HEK293 (cell line): ENCODE measurements at regions not wholly inside any gene's neighbourhood (a gene's known extent, or its start where the extent isn't known, plus 50 kb on each side); places are given as distances from the start of the nearest gene placed in this dataset.
"Not testable (repeated sequence)": the region's sequence is repeated elsewhere in the genome, so short reads cannot be mapped to it uniquely, and the experiment has no call there.

ENCODE experiments used
- CTCF ChIA-PET: fragments of 350-600 bp; formaldehyde crosslinking; extraction: SDS; loops from one replicate; lab custom pipeline; 2021; ENCODE audit warnings: antibody characterized with exemption; lab: Yijun Ruan, JAX
- POLR2A ChIA-PET: fragments of 300-600 bp; formaldehyde crosslinking; extraction: SDS; loops from one replicate; lab custom pipeline; 2020; ENCODE audit warnings: antibody characterized with exemption, inconsistent platforms; lab: Yijun Ruan, JAX
- H3K27ac ChIP-seq: fragments of 200-500 bp; sonication (Bioruptor generic); 2 replicates; pipeline ENCODE4 v1.5.1; 2014; ENCODE audit warnings: low read depth, low read length, control low read depth, inconsistent platforms; ENCODE audit errors: extremely low read depth
- H3K36me3 ChIP-seq, 2 experiments: fragments of 200-500 bp in 1 of 2; sonication (Bioruptor generic) in 1 of 2; 1 replicate in 1 of 2; 2 replicates in 1 of 2; pipeline ENCODE4 v1.5.1; 2014 to 2017; ENCODE audit warnings: inconsistent platforms in 2 of 2, low read length in 2 of 2; ENCODE audit not compliant: control insufficient read depth in 2 of 2, insufficient read depth in 1 of 2
- H3K4me1 ChIP-seq: fragments of 200-500 bp; sonication (Bioruptor generic); 2 replicates; pipeline ENCODE4 v1.5.1; 2014; ENCODE audit warnings: mild to moderate bottlenecking, low read length, inconsistent platforms; ENCODE audit not compliant: control insufficient read depth, insufficient read depth
- H3K4me3 ChIP-seq: 2 replicates; pipeline ENCODE4 v1.5.1; 2011; ENCODE audit warnings: low read depth, mild to moderate bottlenecking, control low read depth, low read length, moderate library complexity
- H3K9me3 ChIP-seq: fragments of 200-500 bp; sonication (Bioruptor generic); 2 replicates; pipeline ENCODE4 v1.5.1; 2014; ENCODE audit warnings: low read depth, low read length, inconsistent platforms; ENCODE audit not compliant: control insufficient read depth, insufficient read depth
- ZNF513 ChIP-seq: fragments of 450-650 bp; IDR thresholded peaks from 2 replicates; pipeline ENCODE4 v1.5.1; 2018; ENCODE audit warnings: missing biosample characterization, missing genetic modification characterization
- ZNF654 ChIP-seq: fragments of 450-650 bp; formaldehyde crosslinking; IDR thresholded peaks from 2 replicates; pipeline ENCODE4 v1.5.1; 2016; ENCODE audit warnings: low read depth, missing biosample characterization, missing genetic modification characterization

GRCh38 chr4:3972626-3973025, 206.4 kb downstream of the ADRA2C start:
- H3K9me3 ChIP-seq, POLR2A ChIA-PET, H3K4me3 ChIP-seq, H3K36me3 ChIP-seq, CTCF ChIA-PET, H3K4me1 ChIP-seq, H3K27ac ChIP-seq: not testable (repeated sequence)

- POLR2A ChIA-PET, CTCF ChIA-PET: not testable (repeated sequence)
These were observed 207.5 kb downstream of the ADRA2C start for GRCh38 chr4:3973581-3974200.

GRCh38 chr4:3983518-3984125, 217.4 kb downstream of the ADRA2C start:
- CTCF ChIA-PET = interaction anchor here (1.4 kb wide), 1 partner anchor 199 kb away, joined by 3 read pairs; no protein-coding TSS in a partner anchor
- H3K9me3 ChIP-seq, H3K4me1 ChIP-seq, H3K36me3 ChIP-seq, H3K4me3 ChIP-seq, H3K27ac ChIP-seq, POLR2A ChIA-PET: not testable (repeated sequence)

More at GRCh38 chr4:3973581-3974200, 207.5 kb downstream of the ADRA2C start:
- not testable (repeated sequence) for H3K27ac ChIP-seq, H3K9me3 ChIP-seq, H3K4me1 ChIP-seq, H3K4me3 ChIP-seq, H3K36me3 ChIP-seq

GRCh38 chr4:3984796-3985195, 218.6 kb downstream of the ADRA2C start:
- H3K27ac ChIP-seq, POLR2A ChIA-PET, H3K36me3 ChIP-seq, H3K4me3 ChIP-seq: not testable (repeated sequence)
- peak; percentile 42 for TF ChIP-seq ZNF654 (tag by site-specific recombination)
- TF ChIP-seq, all 188 proteins: peak for 1; not testable (repeated sequence) for 187
- H3K9me3 ChIP-seq, H3K4me1 ChIP-seq: not testable (repeated sequence)
- CTCF ChIA-PET = interaction anchor here (0.7 kb wide), 1 partner anchor 226 kb away, joined by 3 read pairs; no protein-coding TSS in a partner anchor

GRCh38 chr4:3986412-3986811, 220.2 kb downstream of the ADRA2C start:
- POLR2A ChIA-PET, CTCF ChIA-PET, H3K4me1 ChIP-seq, H3K27ac ChIP-seq, H3K36me3 ChIP-seq, H3K9me3 ChIP-seq, H3K4me3 ChIP-seq: not testable (repeated sequence)

- CTCF ChIA-PET = not testable (repeated sequence)
These were observed 229.3 kb downstream of the OTOP1 start for GRCh38 chr4:3997386-3997785.

GRCh38 chr4:4004036-4004435, 222.7 kb downstream of the OTOP1 start:
- H3K9me3 ChIP-seq, H3K4me3 ChIP-seq, H3K4me1 ChIP-seq, POLR2A ChIA-PET, H3K27ac ChIP-seq, CTCF ChIA-PET, H3K36me3 ChIP-seq: not testable (repeated sequence)

More at GRCh38 chr4:3997386-3997785, 229.3 kb downstream of the OTOP1 start:
- H3K27ac ChIP-seq, H3K9me3 ChIP-seq, POLR2A ChIA-PET, H3K4me3 ChIP-seq, H3K4me1 ChIP-seq, H3K36me3 ChIP-seq: not testable (repeated sequence)
- TF ChIP-seq ZNF513 (tag by site-specific recombination) = peak; percentile 51; the same call in 1 of the 2 replicates

- H3K27ac ChIP-seq, H3K36me3 ChIP-seq, H3K4me1 ChIP-seq, H3K4me3 ChIP-seq, CTCF ChIA-PET, POLR2A ChIA-PET, H3K9me3 ChIP-seq: not testable (repeated sequence)
These were observed 222.0 kb downstream of the OTOP1 start for GRCh38 chr4:4004702-4005101.

- H3K4me1 ChIP-seq, H3K36me3 ChIP-seq, CTCF ChIA-PET, H3K4me3 ChIP-seq, H3K27ac ChIP-seq, H3K9me3 ChIP-seq, POLR2A ChIA-PET: not testable (repeated sequence)
These were observed 220.4 kb downstream of the OTOP1 start for GRCh38 chr4:4006356-4006755.

- H3K4me1 ChIP-seq, H3K27ac ChIP-seq, H3K9me3 ChIP-seq, H3K4me3 ChIP-seq, CTCF ChIA-PET, H3K36me3 ChIP-seq, POLR2A ChIA-PET: not testable (repeated sequence)
These were observed 207.7 kb downstream of the OTOP1 start for GRCh38 chr4:4019071-4019470.
